Liver (tissue), 7 donors: ENCODE measurements at regions not wholly inside any gene's neighbourhood (a gene's known extent, or its start where the extent isn't known, plus 50 kb on each side); places are given as distances from the start of the nearest gene placed in this dataset.
A peak's percentile ranks its signal among the peaks of the same experiment; 100 is the strongest.
"Not testable (repeated sequence)": the region's sequence is repeated elsewhere in the genome, so short reads cannot be mapped to it uniquely, and the experiment has no call there.

Source experiments
- DNase-seq: peaks from one replicate; pipeline ENCODE4 v3.0.0-alpha.2; 2017; ENCODE audit warnings: low spot score
- H3K27ac ChIP-seq, 2 donors: one replicate each; pipeline ENCODE4 v1.7.0; 2013; ENCODE audit warnings: inconsistent platforms in 2 of 2, low read length in 2 of 2, control low read depth in 1 of 2, low read depth in 1 of 2, mild to moderate bottlenecking in 1 of 2
- H3K27me3 ChIP-seq, 4 donors: one replicate each; pipeline versions ENCODE4 v1.6.1 to v1.7.0; 2013; ENCODE audit warnings: low read length in 3 of 4, inconsistent platforms in 1 of 4, mild to moderate bottlenecking in 1 of 4, moderate library complexity in 1 of 4; ENCODE audit not compliant: control insufficient read depth in 4 of 4, insufficient read depth in 4 of 4
- H3K36me3 ChIP-seq, 4 donors: one replicate each; pipeline versions ENCODE4 v1.6.1 to v1.7.0; 2013; ENCODE audit warnings: low read length in 3 of 4, mild to moderate bottlenecking in 3 of 4, low read depth in 1 of 4, moderate library complexity in 1 of 4; ENCODE audit not compliant: control insufficient read depth in 4 of 4, insufficient read depth in 3 of 4
- H3K4me1 ChIP-seq, 4 donors: one replicate each; pipeline versions ENCODE4 v1.6.1 to v1.7.0; 2013; ENCODE audit warnings: low read length in 3 of 4, mild to moderate bottlenecking in 3 of 4, moderate library complexity in 1 of 4; ENCODE audit not compliant: control insufficient read depth in 4 of 4, insufficient read depth in 4 of 4
- H3K4me3 ChIP-seq, 3 donors: one replicate each; pipeline versions ENCODE4 v1.6.1 to v1.7.0; 2013; ENCODE audit warnings: low read length in 3 of 3, control low read depth in 1 of 3, low read depth in 1 of 3, mild to moderate bottlenecking in 1 of 3
- H3K9ac ChIP-seq, 2 donors: one replicate each; pipeline ENCODE4 v1.7.0; 2013; ENCODE audit warnings: low read length in 2 of 2, mild to moderate bottlenecking in 2 of 2, moderate library complexity in 2 of 2, control low read depth in 1 of 2, low read depth in 1 of 2
- H3K9me3 ChIP-seq, 4 donors: one replicate each; pipeline versions ENCODE4 v1.6.1 to v1.7.0; 2013; ENCODE audit warnings: low read length in 3 of 4; ENCODE audit not compliant: control insufficient read depth in 4 of 4
- ATF3 ChIP-seq: IDR thresholded peaks from 2 replicates; pipeline ENCODE4 v1.6.1; 2016; ENCODE audit warnings: antibody characterized with exemption
- EGR1 ChIP-seq, 2 donors: IDR thresholded peaks; 2 replicates each; pipeline ENCODE4 v1.6.1; 2016 to 2018; ENCODE audit warnings: antibody characterized with exemption in 2 of 2, low read depth in 2 of 2
- FOXA1 ChIP-seq: IDR thresholded peaks from 2 replicates; pipeline ENCODE4 v1.6.1; 2016; ENCODE audit warnings: antibody characterized with exemption
- FOXA2 ChIP-seq: IDR thresholded peaks from 2 replicates; pipeline ENCODE4 v1.6.1; 2016; ENCODE audit warnings: antibody characterized with exemption
- GABPA ChIP-seq, 2 donors: IDR thresholded peaks in 1 of 2; conservative IDR thresholded peaks in 1 of 2; 2 replicates each; pipeline ENCODE4 v1.6.1; 2016; ENCODE audit warnings: antibody characterized with exemption in 2 of 2, mild to moderate bottlenecking in 1 of 2, moderate library complexity in 1 of 2
- HNF4A ChIP-seq, 2 donors: conservative IDR thresholded peaks; 2 replicates each; pipeline ENCODE4 v1.6.1; 2016; ENCODE audit warnings: antibody characterized with exemption in 2 of 2, mild to moderate bottlenecking in 2 of 2
- HNF4G ChIP-seq: IDR thresholded peaks from 2 replicates; pipeline ENCODE4 v1.6.1; 2016; ENCODE audit warnings: antibody characterized with exemption
- JUND ChIP-seq, 2 donors: IDR thresholded peaks; 2 replicates each; pipeline ENCODE4 v1.6.1; 2016; ENCODE audit warnings: antibody characterized with exemption in 2 of 2
- NR2F2 ChIP-seq: IDR thresholded peaks from 2 replicates; pipeline ENCODE4 v1.6.1; 2016; ENCODE audit warnings: antibody characterized with exemption
- RAD21 ChIP-seq, 2 donors: IDR thresholded peaks; 2 replicates each; pipeline ENCODE4 v1.6.1; 2016; ENCODE audit warnings: antibody characterized with exemption in 2 of 2, mild to moderate bottlenecking in 2 of 2
- REST ChIP-seq: IDR thresholded peaks from 2 replicates; pipeline ENCODE4 v1.6.1; 2016; ENCODE audit warnings: antibody characterized with exemption, mild to moderate bottlenecking
- RXRA ChIP-seq, 2 donors: IDR thresholded peaks; 2 replicates each; pipeline ENCODE4 v1.6.1; 2017 to 2018; ENCODE audit warnings: antibody characterized with exemption in 2 of 2, mild to moderate bottlenecking in 1 of 2
- SP1 ChIP-seq: IDR thresholded peaks from 2 replicates; pipeline ENCODE4 v1.6.1; 2018; ENCODE audit warnings: antibody characterized with exemption, mild to moderate bottlenecking
- TAF1 ChIP-seq: conservative IDR thresholded peaks from 2 replicates; pipeline ENCODE4 v1.6.1; 2016; ENCODE audit warnings: antibody characterized with exemption, mild to moderate bottlenecking
- YY1 ChIP-seq: IDR thresholded peaks from 2 replicates; pipeline ENCODE4 v1.6.1; 2016; ENCODE audit warnings: antibody characterized with exemption, mild to moderate bottlenecking
- ZBTB33 ChIP-seq: IDR thresholded peaks from 2 replicates; pipeline ENCODE4 v1.6.1; 2016; ENCODE audit warnings: antibody characterized with exemption
- WGBS: extraction: QIAGEN DNeasy Blood & Tissue Kit; methylation state at CpG from one replicate; pipeline ENCODE4 v1.1.7; 2013; 5-methylcytosine and 5-hydroxymethylcytosine counted together
- donor health status: healthy.
- donor health status: healthy.
- donor health status: healthy.
- donor health status: healthy.

GRCh38 chr3:75300606-75301005 lies 363.5 kb upstream of the FRG2C start:
- H3K9me3 ChIP-seq = peaks cover 0 to 7% (median 0%) of the 10 kb centered on the region in 4 donors
- H3K27me3 ChIP-seq = no peaks in the 10 kb centered on the region
- H3K9ac ChIP-seq = no peak overlapping the region
- H3K27ac ChIP-seq = no peak overlapping the region
- 39% methylated on average over 3 of the region's 3 CpGs for WGBS
- H3K4me3 ChIP-seq = no peak overlapping the region
- no peak for DNase-seq
- H3K36me3 ChIP-seq = no peaks in the 10 kb centered on the region
- TF ChIP-seq ATF3 = no peak
- TF ChIP-seq REST = no peak
- no peak for TF ChIP-seq RAD21 (IDR thresholded peaks at IDR 0.05)
- H3K4me1 ChIP-seq = no peaks in the 10 kb centered on the region

GRCh38 chr3:75301050-75301449 lies 363.1 kb upstream of the FRG2C start:
- not testable (repeated sequence) for H3K9ac ChIP-seq, H3K4me3 ChIP-seq, H3K4me1 ChIP-seq, DNase-seq, H3K36me3 ChIP-seq, H3K9me3 ChIP-seq, H3K27ac ChIP-seq, H3K27me3 ChIP-seq
- peak; percentile 19 for TF ChIP-seq NR2F2
- WGBS = 35% methylated on average over 1 of the region's 1 CpG

- DNase-seq = no peak
- no peak overlapping the region for H3K27ac ChIP-seq
- WGBS = 72% methylated on average over 5 of the region's 5 CpGs
- H3K4me3 ChIP-seq = no peak overlapping the region
- H3K4me1 ChIP-seq = no peaks in the 10 kb centered on the region
- no peak overlapping the region for H3K9ac ChIP-seq
- H3K36me3 ChIP-seq = no peaks in the 10 kb centered on the region
- H3K27me3 ChIP-seq = no peaks in the 10 kb centered on the region
- TF ChIP-seq RXRA (IDR thresholded peaks at IDR 0.05) (no peak), ZBTB33 (no peak), EGR1 (IDR thresholded peaks at IDR 0.05; ENCODE audit: low read depth in 2 of 2) (no peak), FOXA2 (no peak), TAF1 (no peak), SP1 (no peak), JUND (IDR thresholded peaks at IDR 0.05) (no peak), GABPA (IDR thresholded peaks at IDR 0.05 in 1 of 2, conservative IDR thresholded peaks at IDR 0.05 in 1 of 2) (no peak), FOXA1 (no peak), HNF4G (no peak), RAD21 (IDR thresholded peaks at IDR 0.05) (no peak), REST (no peak), HNF4A (conservative IDR thresholded peaks at IDR 0.05) (no peak), YY1 (no peak), NR2F2 (no peak)
- peaks cover 0 to 2% (median 0%) of the 10 kb centered on the region in 4 donors for H3K9me3 ChIP-seq
These were observed 360.4 kb upstream of the FRG2C start for GRCh38 chr3:75303741-75304140.
